HG02588 (cell line): ENCODE measurements at regions not wholly inside any gene's neighbourhood (a gene's known extent, or its start where the extent isn't known, plus 50 kb on each side); places are given as distances from the start of the nearest gene placed in this dataset.
A peak's percentile ranks its signal among the peaks of the same experiment; 100 is the strongest.
"Not testable (repeated sequence)": the region's sequence is repeated elsewhere in the genome, so short reads cannot be mapped to it uniquely, and the experiment has no call there.

ENCODE experiments used
- ATAC-seq: cut with Tn5 transposase; IDR thresholded peaks from one replicate; pipeline ENCODE4 v1.9.1; 2021; ENCODE audit warnings: mild to moderate bottlenecking, moderate library complexity; ENCODE audit not compliant: unreplicated experiment

GRCh38 chr2:241956521-241957110, 87.1 kb downstream of the RTP5 start:
- no peak for ATAC-seq

- ATAC-seq, result no peak
Observed at GRCh38 chr2:241957276-241957675, 87.7 kb downstream of the RTP5 start.

GRCh38 chr2:241958818-241959545, 89.5 kb downstream of the RTP5 start:
- no peak for ATAC-seq

- ATAC-seq, result no peak
Observed at GRCh38 chr2:241959751-241960269, 90.3 kb downstream of the RTP5 start.

GRCh38 chr2:241961454-241961853, 91.9 kb downstream of the RTP5 start:
- ATAC-seq, result no peak

- no peak for ATAC-seq
Observed at GRCh38 chr2:241964133-241964532, 94.6 kb downstream of the RTP5 start.

GRCh38 chr2:241965931-241966412, 96.4 kb downstream of the RTP5 start:
- ATAC-seq, result peak; percentile 71

- ATAC-seq, result no peak
Observed at GRCh38 chr2:241966647-241967466, 97.3 kb downstream of the RTP5 start.

- no peak for ATAC-seq
Observed at GRCh38 chr2:241967467-241968144, 98.1 kb downstream of the RTP5 start.

- no peak for ATAC-seq
Observed at GRCh38 chr2:241968417-241968816, 98.9 kb downstream of the RTP5 start.

- ATAC-seq, result not testable (repeated sequence)
Observed at GRCh38 chr2:241969182-241969581, 99.7 kb downstream of the RTP5 start.

GRCh38 chr2:241970716-241971115, 101.2 kb downstream of the RTP5 start:
- ATAC-seq, result no peak

- no peak for ATAC-seq
Observed at GRCh38 chr2:241974096-241974495, 104.6 kb downstream of the RTP5 start.

- ATAC-seq, result no peak
Observed at GRCh38 chr2:241974851-241975592, 105.5 kb downstream of the RTP5 start.

- no peak for ATAC-seq
Observed at GRCh38 chr2:241975593-241976284, 106.2 kb downstream of the RTP5 start.

GRCh38 chr2:241976296-241976695, 106.8 kb downstream of the RTP5 start:
- no peak for ATAC-seq

- ATAC-seq, result no peak
Observed at GRCh38 chr2:241977557-241978300, 108.2 kb downstream of the RTP5 start.

GRCh38 chr2:241978670-241979069, 109.1 kb downstream of the RTP5 start:
- no peak for ATAC-seq

GRCh38 chr2:241980193-241980592, 110.7 kb downstream of the RTP5 start:
- ATAC-seq, result no peak
